GM19452 (cell line): ENCODE measurements at regions not wholly inside any gene's neighbourhood (a gene's known extent, or its start where the extent isn't known, plus 50 kb on each side); places are given as distances from the start of the nearest gene placed in this dataset.
"Not testable (repeated sequence)": the region's sequence is repeated elsewhere in the genome, so short reads cannot be mapped to it uniquely, and the experiment has no call there.

Experiments used
- ATAC-seq: cut with Tn5 transposase; IDR thresholded peaks from one replicate; pipeline ENCODE4 v1.9.1; 2021; ENCODE audit not compliant: unreplicated experiment

DNA sequence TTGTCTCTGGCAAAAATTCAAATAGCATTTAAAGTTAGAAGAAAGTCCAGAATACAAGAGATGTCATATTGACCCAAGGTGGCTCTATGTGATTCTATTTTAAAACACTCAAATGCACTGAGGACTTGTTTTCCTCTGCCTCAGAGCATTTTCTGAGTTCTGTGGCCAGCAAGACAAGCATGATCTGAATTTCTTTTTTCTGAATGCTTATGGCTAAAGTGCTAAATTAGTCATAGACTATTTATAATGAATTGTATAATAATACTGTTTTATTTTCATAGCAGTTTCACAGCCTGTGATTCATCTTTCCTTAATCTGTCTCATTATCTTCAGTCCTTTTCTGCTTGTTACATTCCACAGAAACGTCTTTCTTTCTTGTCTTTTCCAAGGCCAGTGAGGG is 63.9 kb upstream of the SEC22B start:
- ATAC-seq, result not testable (repeated sequence)

- ATAC-seq, result not testable (repeated sequence)
Observed at GRCh38 chr1:120239351-120239750, 63.0 kb upstream of the SEC22B start.

DNA sequence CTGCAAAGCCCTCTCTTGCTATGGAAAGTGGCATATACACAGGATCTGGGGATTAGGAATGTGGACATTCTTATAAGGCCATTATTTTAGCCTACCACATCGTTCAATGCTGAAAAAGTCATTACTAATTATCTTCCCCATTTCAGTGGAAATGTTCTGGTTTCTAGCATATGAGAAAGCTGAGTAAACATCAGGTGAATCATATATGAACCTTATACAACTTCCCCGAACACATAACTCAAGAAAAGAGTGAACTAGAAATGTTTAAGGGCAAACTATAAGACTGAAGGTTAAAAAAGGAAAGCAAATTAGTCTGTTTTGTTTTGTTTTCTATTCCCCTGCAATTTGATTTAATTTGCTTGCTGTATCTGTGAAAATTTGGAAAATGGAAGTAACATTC is 62.5 kb upstream of the SEC22B start:
- not testable (repeated sequence) for ATAC-seq

GRCh38 chr1:120233661-120234018 is 57.3 kb upstream of the SEC22B start:
- not testable (repeated sequence) for ATAC-seq

DNA sequence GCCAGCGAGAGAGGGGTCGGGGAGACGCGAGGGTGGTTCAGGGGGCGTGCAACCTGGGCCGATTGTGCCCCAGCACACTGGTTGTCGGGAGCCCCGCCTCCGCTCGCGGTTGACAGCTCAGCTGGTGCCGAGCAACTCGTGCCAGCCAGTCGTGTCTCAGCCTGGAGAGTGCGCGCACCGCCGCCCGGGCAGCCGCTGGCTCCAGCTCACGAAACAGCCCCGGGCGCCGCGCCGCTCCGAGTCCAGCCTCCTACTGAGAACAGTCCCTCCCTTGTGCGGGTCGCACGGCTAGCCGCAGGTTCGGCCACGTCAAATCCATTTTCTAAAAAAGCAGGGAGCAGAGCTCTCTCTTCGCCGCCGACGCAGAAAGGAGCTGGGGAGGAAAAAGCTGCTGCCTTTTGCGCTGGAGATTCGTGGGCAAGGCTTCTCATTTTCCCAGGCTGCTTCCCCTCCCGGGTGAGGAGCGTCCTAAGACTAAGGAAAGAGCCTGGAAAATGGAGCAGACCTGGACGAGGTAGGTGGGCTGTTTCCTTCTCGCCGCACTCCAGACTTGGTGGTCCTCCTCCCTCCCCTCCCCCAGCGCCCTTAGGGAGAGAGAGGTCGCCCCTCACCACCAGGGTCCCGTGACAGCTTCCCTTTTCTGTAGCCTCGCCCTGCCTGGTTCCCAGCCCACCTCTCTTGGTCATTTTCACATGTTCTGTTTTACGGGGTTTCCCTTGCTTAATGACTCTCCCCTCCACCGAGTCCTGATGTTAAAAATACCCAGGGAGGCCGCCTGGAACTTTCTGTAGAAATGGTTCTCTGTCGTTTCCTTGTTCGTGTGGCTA is 56.7 kb upstream of the SEC22B start:
- not testable (repeated sequence) for ATAC-seq

DNA sequence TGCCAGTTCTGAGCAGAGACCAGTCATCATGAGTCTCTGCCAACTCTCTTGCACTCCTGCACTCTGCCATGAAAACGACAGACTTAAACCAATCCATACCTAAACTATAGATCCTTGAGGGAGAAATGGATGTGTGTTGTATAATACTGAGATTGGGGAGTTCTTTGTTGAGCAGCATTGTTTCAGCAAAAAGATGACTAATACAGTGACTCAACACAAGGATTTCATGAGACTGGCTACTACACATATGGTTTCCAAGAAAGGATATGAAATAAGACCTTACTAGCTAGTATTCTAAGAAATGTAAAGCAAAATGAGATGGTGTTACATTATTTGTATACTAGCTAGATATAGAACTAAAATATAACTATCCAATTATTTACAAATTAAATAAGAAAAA is 53.5 kb upstream of the SEC22B start:
- ATAC-seq, result not testable (repeated sequence)
